ENCODE measurements at regions not wholly inside any gene's neighbourhood (a gene's known extent, or its start where the extent isn't known, plus 50 kb on each side); places are given as distances from the start of the nearest gene placed in this dataset.
"Not testable (repeated sequence)": the region's sequence is repeated elsewhere in the genome, so short reads cannot be mapped to it uniquely, and the experiment has no call there.

GRCh38 chr14:22152161-22152870 is 436.7 kb downstream of the DAD1 start:
- DNase-seq (ENCODE audit: low read depth), result no peak

- no peak for DNase-seq (ENCODE audit: low read depth)
Observed at GRCh38 chr14:22151121-22151520, 437.9 kb downstream of the DAD1 start.

- no peak for DNase-seq (ENCODE audit: low read depth)
Observed at GRCh38 chr14:22149058-22149457, 440.0 kb downstream of the DAD1 start.

GRCh38 chr14:22147716-22148115 is 441.3 kb downstream of the DAD1 start:
- no peak for DNase-seq (ENCODE audit: low read depth)

GRCh38 chr14:22143363-22143762 is 445.7 kb downstream of the DAD1 start:
- no peak for DNase-seq (ENCODE audit: low read depth)

- no peak for DNase-seq (ENCODE audit: low read depth)
Observed at GRCh38 chr14:22140633-22141032, 448.4 kb downstream of the DAD1 start.

- no peak for DNase-seq (ENCODE audit: low read depth)
Observed at GRCh38 chr14:22131749-22132476, 457.1 kb downstream of the DAD1 start.

- no peak for DNase-seq (ENCODE audit: low read depth)
Observed at GRCh38 chr14:22124073-22124613, 450.5 kb upstream of the OR4E1 start.

- no peak for DNase-seq (ENCODE audit: low read depth)
Observed at GRCh38 chr14:22122829-22123560, 449.4 kb upstream of the OR4E1 start.

- DNase-seq (ENCODE audit: low read depth), result no peak
Observed at GRCh38 chr14:22122227-22122818, 448.7 kb upstream of the OR4E1 start.

GRCh38 chr14:22118899-22119477 is 445.4 kb upstream of the OR4E1 start:
- DNase-seq (ENCODE audit: low read depth), result peak; percentile 4

GRCh38 chr14:22113401-22113800 is 439.8 kb upstream of the OR4E1 start:
- DNase-seq (ENCODE audit: low read depth), result no peak

GRCh38 chr14:22112004-22112403 is 438.4 kb upstream of the OR4E1 start:
- DNase-seq (ENCODE audit: low read depth), result no peak

GRCh38 chr14:22107753-22108152 is 434.1 kb upstream of the OR4E1 start:
- no peak for DNase-seq (ENCODE audit: low read depth)

GRCh38 chr14:22106700-22107697 is 433.4 kb upstream of the OR4E1 start:
- DNase-seq (ENCODE audit: low read depth), result no peak

- no peak for DNase-seq (ENCODE audit: low read depth)
Observed at GRCh38 chr14:22105624-22106006, 432.0 kb upstream of the OR4E1 start.

GRCh38 chr14:22105006-22105623 is 431.5 kb upstream of the OR4E1 start:
- DNase-seq (ENCODE audit: low read depth), result no peak

GRCh38 chr14:22100764-22101120 is 427.1 kb upstream of the OR4E1 start:
- not testable (repeated sequence) for DNase-seq (ENCODE audit: low read depth)

GRCh38 chr14:22099942-22100763 is 426.5 kb upstream of the OR4E1 start:
- DNase-seq (ENCODE audit: low read depth), result peak; percentile 35
